ENCODE measurements at regions not wholly inside any gene's neighbourhood (a gene's known extent, or its start where the extent isn't known, plus 50 kb on each side); places are given as distances from the start of the nearest gene placed in this dataset.

GRCh38 chr4:178240891-178241290 is 798.7 kb upstream of the AGA start:
- Mint-ChIP-seq H3K9me3 (ENCODE audit: unreplicated experiment) (no peaks in the 10 kb centered on the region), H3K27me3 (ENCODE audit: low read depth, unreplicated experiment) (no peaks in the 10 kb centered on the region), H3K27ac (ENCODE audit: unreplicated experiment) (no peak overlapping the region), H3K4me3 (ENCODE audit: unreplicated experiment) (no peak overlapping the region), H3K36me3 (ENCODE audit: low read depth, unreplicated experiment) (no peaks in the 10 kb centered on the region), H3K4me1 (ENCODE audit: low read depth, unreplicated experiment) (no peaks in the 10 kb centered on the region)
- Histone ChIP-seq H3K27ac (ENCODE audit: low read depth, low read length) (no peak overlapping the region), H3K36me3 (ENCODE audit: insufficient read depth, low read length) (no peaks in the 10 kb centered on the region), H2AFZ (ENCODE audit: low read depth, low read length) (no peak overlapping the region), H3K9ac (ENCODE audit: low read length) (no peak overlapping the region), H3K79me2 (ENCODE audit: insufficient read depth, low read length) (no peaks in the 10 kb centered on the region), H3K4me3 (ENCODE audit: insufficient read depth, low read depth, low read length) (no peak overlapping the region), H3K9me3 (ENCODE audit: insufficient read depth, low read depth, low read length) (no peaks in the 10 kb centered on the region), H3K27me3 (ENCODE audit: insufficient read depth, low read length) (no peaks in the 10 kb centered on the region), H4K20me1 (ENCODE audit: insufficient read depth, low read length) (no peaks in the 10 kb centered on the region), H3K4me2 (ENCODE audit: low read length) (no peak overlapping the region), H3K4me1 (ENCODE audit: insufficient read depth, low read length) (no peaks in the 10 kb centered on the region)
- no peak for DNase-seq (ENCODE audit: low read depth)
- TF ChIP-seq EZH2 (IDR thresholded peaks at IDR 0.05; ENCODE audit: insufficient read depth, low read length) (no peak), CTCF (IDR thresholded peaks at IDR 0.05; ENCODE audit: insufficient read depth, low read depth, low read length) (no peak)
- no peak for FAIRE-seq

GRCh38 chr4:178241601-178242118 is 799.4 kb upstream of the AGA start:
- H3K4me2 ChIP-seq (ENCODE audit: low read length), result no peak overlapping the region
- H3K27me3 ChIP-seq (ENCODE audit: insufficient read depth, low read length), result no peaks in the 10 kb centered on the region
- H3K4me3 ChIP-seq (ENCODE audit: insufficient read depth, low read depth, low read length), result no peak overlapping the region
- H3K4me3 Mint-ChIP-seq (ENCODE audit: unreplicated experiment), result no peak overlapping the region
- H3K4me1 ChIP-seq (ENCODE audit: insufficient read depth, low read length), result no peaks in the 10 kb centered on the region
- TF ChIP-seq EZH2 (IDR thresholded peaks at IDR 0.05; ENCODE audit: insufficient read depth, low read length) (no peak), CTCF (IDR thresholded peaks at IDR 0.05; ENCODE audit: insufficient read depth, low read depth, low read length) (no peak)
- no peaks in the 10 kb centered on the region for H3K36me3 ChIP-seq (ENCODE audit: insufficient read depth, low read length)
- no peaks in the 10 kb centered on the region for H3K9me3 ChIP-seq (ENCODE audit: insufficient read depth, low read depth, low read length)
- H3K27me3 Mint-ChIP-seq (ENCODE audit: low read depth, unreplicated experiment), result no peaks in the 10 kb centered on the region
- no peak overlapping the region for H2AFZ ChIP-seq (ENCODE audit: low read depth, low read length)
- no peak for DNase-seq (ENCODE audit: low read depth)
- H3K79me2 ChIP-seq (ENCODE audit: insufficient read depth, low read length), result no peaks in the 10 kb centered on the region
- H3K27ac Mint-ChIP-seq (ENCODE audit: unreplicated experiment), result no peak overlapping the region
- H3K9ac ChIP-seq (ENCODE audit: low read length), result no peak overlapping the region
- H3K4me1 Mint-ChIP-seq (ENCODE audit: low read depth, unreplicated experiment), result no peaks in the 10 kb centered on the region
- H3K9me3 Mint-ChIP-seq (ENCODE audit: unreplicated experiment), result no peaks in the 10 kb centered on the region
- no peak overlapping the region for H3K27ac ChIP-seq (ENCODE audit: low read depth, low read length)
- H4K20me1 ChIP-seq (ENCODE audit: insufficient read depth, low read length), result no peaks in the 10 kb centered on the region
- FAIRE-seq, result no peak
- H3K36me3 Mint-ChIP-seq (ENCODE audit: low read depth, unreplicated experiment), result no peaks in the 10 kb centered on the region

GRCh38 chr4:178242655-178243054 is 800.4 kb upstream of the AGA start:
- H3K4me3 Mint-ChIP-seq (ENCODE audit: unreplicated experiment), result no peak overlapping the region
- no peak overlapping the region for H3K4me3 ChIP-seq (ENCODE audit: insufficient read depth, low read depth, low read length)
- no peaks in the 10 kb centered on the region for H3K9me3 ChIP-seq (ENCODE audit: insufficient read depth, low read depth, low read length)
- TF ChIP-seq EZH2 (IDR thresholded peaks at IDR 0.05; ENCODE audit: insufficient read depth, low read length) (no peak), CTCF (IDR thresholded peaks at IDR 0.05; ENCODE audit: insufficient read depth, low read depth, low read length) (no peak)
- no peaks in the 10 kb centered on the region for H3K36me3 ChIP-seq (ENCODE audit: insufficient read depth, low read length)
- H3K79me2 ChIP-seq (ENCODE audit: insufficient read depth, low read length), result no peaks in the 10 kb centered on the region
- DNase-seq (ENCODE audit: low read depth) (no peak), FAIRE-seq (no peak)
- no peak overlapping the region for H3K9ac ChIP-seq (ENCODE audit: low read length)
- H3K36me3 Mint-ChIP-seq (ENCODE audit: low read depth, unreplicated experiment), result no peaks in the 10 kb centered on the region
- no peaks in the 10 kb centered on the region for H3K27me3 Mint-ChIP-seq (ENCODE audit: low read depth, unreplicated experiment)
- no peaks in the 10 kb centered on the region for H3K27me3 ChIP-seq (ENCODE audit: insufficient read depth, low read length)
- no peak overlapping the region for H3K27ac Mint-ChIP-seq (ENCODE audit: unreplicated experiment)
- no peaks in the 10 kb centered on the region for H4K20me1 ChIP-seq (ENCODE audit: insufficient read depth, low read length)
- H3K9me3 Mint-ChIP-seq (ENCODE audit: unreplicated experiment), result no peaks in the 10 kb centered on the region
- no peak overlapping the region for H2AFZ ChIP-seq (ENCODE audit: low read depth, low read length)
- no peaks in the 10 kb centered on the region for H3K4me1 Mint-ChIP-seq (ENCODE audit: low read depth, unreplicated experiment)
- no peak overlapping the region for H3K4me2 ChIP-seq (ENCODE audit: low read length)
- H3K27ac ChIP-seq (ENCODE audit: low read depth, low read length), result no peak overlapping the region
- H3K4me1 ChIP-seq (ENCODE audit: insufficient read depth, low read length), result no peaks in the 10 kb centered on the region
